ENCODE measurements at regions not wholly inside any gene's neighbourhood (a gene's known extent, or its start where the extent isn't known, plus 50 kb on each side); places are given as distances from the start of the nearest gene placed in this dataset.

- no peak for TF ChIP-seq CTCF (conservative IDR thresholded peaks at IDR 0.05 in 1 of 2, IDR thresholded peaks at IDR 0.05 in 1 of 2; ENCODE audit: low read depth in 1 of 2, low read length in 2 of 2)
- no peak for TF ChIP-seq EZH2 (IDR thresholded peaks at IDR 0.05; ENCODE audit: low read length, missing control alignments)
Measured at GRCh38 chr9:134516464-134516863, 125.1 kb upstream of the COL5A1 start.
